ENCODE measurements at regions not wholly inside any gene's neighbourhood (a gene's known extent, or its start where the extent isn't known, plus 50 kb on each side); places are given as distances from the start of the nearest gene placed in this dataset.
"Not testable (repeated sequence)": the region's sequence is repeated elsewhere in the genome, so short reads cannot be mapped to it uniquely, and the experiment has no call there.

GRCh38 chr15:77898811-77899730 lies 178.4 kb downstream of the TBC1D2B start:
- Histone ChIP-seq H3K9me3 (no peaks in the 10 kb centered on the region), H3K27ac (no peak overlapping the region), H3K27me3 (no peaks in the 10 kb centered on the region), H3K4me1 (no peaks in the 10 kb centered on the region), H3K4me3 (replicated peaks in 1 of 3) (no peak overlapping the region), H3K36me3 (no peaks in the 10 kb centered on the region)
- DNase-seq: no peak
- 87 to 90% methylated on average over 14 to 19 of the region's 34 CpGs for WGBS, 2 donors
- TF ChIP-seq POLR2A (IDR thresholded peaks at IDR 0.05) (no peak), CTCF (IDR thresholded peaks at IDR 0.05) (no peak)
- intact Hi-C loops (cut with DNase I): no loop called here

- Histone ChIP-seq H3K4me3 (replicated peaks in 1 of 3) (no peak overlapping the region), H3K27ac (no peak overlapping the region), H3K4me1 (no peaks in the 10 kb centered on the region), H3K9me3 (no peaks in the 10 kb centered on the region), H3K27me3 (no peaks in the 10 kb centered on the region), H3K36me3 (no peaks in the 10 kb centered on the region)
- no peak for DNase-seq
- WGBS, 2 donors: 89 to 97% methylated on average over 5 to 7 of the region's 12 CpGs
- TF ChIP-seq POLR2A (IDR thresholded peaks at IDR 0.05) (no peak), CTCF (IDR thresholded peaks at IDR 0.05) (no peak)
- intact Hi-C loops (cut with DNase I): no loop called here
Observed at GRCh38 chr15:77897896-77898406, 179.6 kb downstream of the TBC1D2B start.

- intact Hi-C loops (cut with DNase I); H3K27ac ChIP-seq; H3K27me3 ChIP-seq; H3K4me1 ChIP-seq; DNase-seq; H3K36me3 ChIP-seq; H3K9me3 ChIP-seq; H3K4me3 ChIP-seq (replicated peaks in 1 of 3): not testable (repeated sequence)
- 97% methylated on average over 19 of the region's 37 CpGs; no CpG with 5 or more reads in 1 of the 2 donors for WGBS, 2 donors
Observed at GRCh38 chr15:77897113-77897895, 180.2 kb downstream of the TBC1D2B start.

- not testable (repeated sequence) for H3K27me3 ChIP-seq, DNase-seq
- 87 to 92% methylated on average over 7 to 13 of the region's 32 CpGs for WGBS, 2 donors
Observed at GRCh38 chr15:77896147-77897112, 181.1 kb downstream of the TBC1D2B start.

GRCh38 chr15:77895742-77896141 lies 181.8 kb downstream of the TBC1D2B start:
- DNase-seq: no peak
- H3K4me3 ChIP-seq (replicated peaks in 1 of 3): no peak overlapping the region
- TF ChIP-seq CTCF (IDR thresholded peaks at IDR 0.05): no peak
- intact Hi-C loops (cut with DNase I): no loop called here
- H3K9me3 ChIP-seq: no peaks in the 10 kb centered on the region
- H3K27me3 ChIP-seq: no peaks in the 10 kb centered on the region
- H3K36me3 ChIP-seq: no peaks in the 10 kb centered on the region
- no peak overlapping the region for H3K27ac ChIP-seq
- H3K4me1 ChIP-seq: no peaks in the 10 kb centered on the region
- 71 to 91% methylated on average over 3 of the region's 3 CpGs for WGBS, 2 donors

More at GRCh38 chr15:77896147-77897112, 181.1 kb downstream of the TBC1D2B start:
- H3K4me3 ChIP-seq (replicated peaks in 1 of 3); H3K36me3 ChIP-seq; intact Hi-C loops (cut with DNase I); H3K4me1 ChIP-seq; H3K9me3 ChIP-seq; H3K27ac ChIP-seq: not testable (repeated sequence)

GRCh38 chr15:77895145-77895544 lies 182.4 kb downstream of the TBC1D2B start:
- 55 to 67% methylated on average over 4 of the region's 4 CpGs for WGBS, 2 donors
- H3K27ac ChIP-seq; H3K4me1 ChIP-seq; H3K9me3 ChIP-seq; DNase-seq; H3K27me3 ChIP-seq; intact Hi-C loops (cut with DNase I); H3K36me3 ChIP-seq; H3K4me3 ChIP-seq (replicated peaks in 1 of 3): not testable (repeated sequence)

- H3K9me3 ChIP-seq; H3K4me1 ChIP-seq; DNase-seq; H3K27me3 ChIP-seq; H3K36me3 ChIP-seq; H3K27ac ChIP-seq; H3K4me3 ChIP-seq (replicated peaks in 1 of 3); intact Hi-C loops (cut with DNase I): not testable (repeated sequence)
- WGBS, 2 donors: 42 to 72% methylated on average over 27 to 38 of the region's 52 CpGs
Observed at GRCh38 chr15:77893671-77894640, 183.6 kb downstream of the TBC1D2B start.

GRCh38 chr15:77893246-77893645 lies 184.3 kb downstream of the TBC1D2B start:
- H3K27me3 ChIP-seq; H3K36me3 ChIP-seq; H3K27ac ChIP-seq; H3K4me3 ChIP-seq (replicated peaks in 1 of 3); DNase-seq; H3K4me1 ChIP-seq; intact Hi-C loops (cut with DNase I); H3K9me3 ChIP-seq: not testable (repeated sequence)
- WGBS, 2 donors: 98 to 100% methylated on average over 7 of the region's 7 CpGs

Data from thyroid gland (tissue), 4 donors.